Ovary (tissue), 3 donors: ENCODE measurements at regions not wholly inside any gene's neighbourhood (a gene's known extent, or its start where the extent isn't known, plus 50 kb on each side); places are given as distances from the start of the nearest gene placed in this dataset.

ENCODE experiments used
- EP300 ChIP-seq: sonication (generic); formaldehyde crosslinking; IDR thresholded peaks from one replicate; pipeline ENCODE4 v1.6.1; 2017; ENCODE audit warnings: antibody characterized with exemption
- POLR2A ChIP-seq: fragments of 450-650 bp; IDR thresholded peaks from one replicate; pipeline ENCODE4 v1.6.1; 2017; ENCODE audit warnings: antibody characterized with exemption, mild to moderate bottlenecking, moderate library complexity
- TF ChIP-seq, protein P1 (sequence below), 3 donors: fragments of 450-650 bp in 2 of 3; fragments of 200-600 bp in 1 of 3; IDR thresholded peaks; one replicate each; pipeline versions ENCODE4 v1.5.1 to v1.8.0; 2016 to 2022; ENCODE audit warnings: antibody characterized with exemption in 3 of 3, mild to moderate bottlenecking in 1 of 3
- donor health status: DM: no; HTN: no; CAD: no.

DNA sequence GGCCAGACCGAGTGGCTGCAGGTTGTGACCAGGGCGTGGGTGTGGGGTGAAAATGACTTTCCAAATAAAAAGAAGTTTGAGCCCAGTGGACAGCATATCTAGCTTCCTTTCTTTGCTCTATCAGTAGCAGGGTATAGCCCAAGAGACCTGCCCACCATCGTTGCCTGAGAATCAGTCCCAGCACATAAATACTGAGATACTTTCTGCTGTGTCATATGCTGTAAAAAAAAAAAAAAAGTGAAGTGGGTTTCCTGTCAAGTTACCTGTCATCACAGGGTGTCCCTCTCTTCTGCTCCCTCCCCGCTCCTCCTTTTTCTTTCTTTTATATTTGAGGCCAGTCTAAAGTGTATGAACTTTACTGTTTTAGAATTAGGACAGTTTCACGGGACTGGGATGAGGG, 330.3 kb upstream of the BOD1L1 start:
- TF ChIP-seq, protein P1, sequence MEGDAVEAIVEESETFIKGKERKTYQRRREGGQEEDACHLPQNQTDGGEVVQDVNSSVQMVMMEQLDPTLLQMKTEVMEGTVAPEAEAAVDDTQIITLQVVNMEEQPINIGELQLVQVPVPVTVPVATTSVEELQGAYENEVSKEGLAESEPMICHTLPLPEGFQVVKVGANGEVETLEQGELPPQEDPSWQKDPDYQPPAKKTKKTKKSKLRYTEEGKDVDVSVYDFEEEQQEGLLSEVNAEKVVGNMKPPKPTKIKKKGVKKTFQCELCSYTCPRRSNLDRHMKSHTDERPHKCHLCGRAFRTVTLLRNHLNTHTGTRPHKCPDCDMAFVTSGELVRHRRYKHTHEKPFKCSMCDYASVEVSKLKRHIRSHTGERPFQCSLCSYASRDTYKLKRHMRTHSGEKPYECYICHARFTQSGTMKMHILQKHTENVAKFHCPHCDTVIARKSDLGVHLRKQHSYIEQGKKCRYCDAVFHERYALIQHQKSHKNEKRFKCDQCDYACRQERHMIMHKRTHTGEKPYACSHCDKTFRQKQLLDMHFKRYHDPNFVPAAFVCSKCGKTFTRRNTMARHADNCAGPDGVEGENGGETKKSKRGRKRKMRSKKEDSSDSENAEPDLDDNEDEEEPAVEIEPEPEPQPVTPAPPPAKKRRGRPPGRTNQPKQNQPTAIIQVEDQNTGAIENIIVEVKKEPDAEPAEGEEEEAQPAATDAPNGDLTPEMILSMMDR (IDR thresholded peaks at IDR 0.05), result no peak
- TF ChIP-seq POLR2A (no peak), EP300 (no peak)
